B cell (primary cell): ENCODE measurements at regions not wholly inside any gene's neighbourhood (a gene's known extent, or its start where the extent isn't known, plus 50 kb on each side); places are given as distances from the start of the nearest gene placed in this dataset.

ENCODE experiments used
- ATAC-seq: fragments of 200-7000 bp; cut with Tn5 transposase; one replicate; pipeline ENCODE4 v1.10.0; 2021; ENCODE audit warnings: low read depth, mild to moderate bottlenecking, moderate number of reproducible peaks, moderate library complexity
- CTCF ChIA-PET: fragments of 350-600 bp; sonication (Branson Sonifier 250); formaldehyde crosslinking; loops from one replicate; lab custom pipeline; 2021; ENCODE audit warnings: antibody characterized with exemption, inconsistent platforms; lab: Charles Lee
- POLR2A ChIA-PET: fragments of 350-600 bp; sonication (Branson Sonifier 250); formaldehyde crosslinking; loops from one replicate; lab custom pipeline; 2021; ENCODE audit warnings: antibody characterized with exemption; lab: Charles Lee
- DNase-seq: peaks from one replicate; pipeline ENCODE4 v3.0.0; 2013
- H2AFZ ChIP-seq: 2 replicates; pipeline ENCODE4 v1.6.1; 2012; ENCODE audit warnings: mild to moderate bottlenecking, low read depth, low read length; ENCODE audit not compliant: insufficient read depth, poor library complexity, severe bottlenecking
- H3K27ac ChIP-seq, 2 donors: 1 replicate in 1 of 2; 2 replicates in 1 of 2; pipeline ENCODE4 v1.5.1; 2012 to 2013; ENCODE audit warnings: low read length in 2 of 2, mild to moderate bottlenecking in 2 of 2, moderate library complexity in 1 of 2
- H3K27me3 ChIP-seq, 4 experiments: fragments of 200-600 bp in 1 of 4; sonication (generic) in 1 of 4; replicated peaks in 1 of 4; 1 replicate in 2 of 4; 2 replicates in 2 of 4; pipeline versions ENCODE4 v1.6.1 to v1.7.0; 2013 to 2016; ENCODE audit warnings: low read length in 3 of 4, mild to moderate bottlenecking in 2 of 4, mixed read lengths in 1 of 4, moderate library complexity in 1 of 4; ENCODE audit not compliant: insufficient read depth in 4 of 4, control insufficient read depth in 3 of 4; ENCODE audit errors: control extremely low read depth in 1 of 4
- H3K36me3 ChIP-seq, 2 experiments: replicated peaks in 1 of 2; 1 replicate in 1 of 2; 2 replicates in 1 of 2; pipeline versions ENCODE4 v1.6.1 to v1.7.1; 2013; ENCODE audit warnings: low read length in 1 of 2; ENCODE audit not compliant: insufficient read depth in 2 of 2, control insufficient read depth in 1 of 2; ENCODE audit errors: control extremely low read depth in 1 of 2, extremely low read depth in 1 of 2
- H3K4me1 ChIP-seq, 2 donors: fragments of 200-600 bp in 1 of 2; sonication (generic) in 1 of 2; 1 replicate in 1 of 2; 2 replicates in 1 of 2; pipeline versions ENCODE4 v1.5.1 to v1.6.1; 2013 to 2017; ENCODE audit warnings: low read length in 2 of 2; ENCODE audit not compliant: control insufficient read depth in 2 of 2, insufficient read depth in 2 of 2
- H3K4me2 ChIP-seq: replicated peaks from 2 replicates; pipeline ENCODE3; 2012; ENCODE audit warnings: mild to moderate bottlenecking, low read depth, low read length; ENCODE audit not compliant: poor library complexity, severe bottlenecking
- H3K4me3 ChIP-seq, 5 experiments: fragments of 200-600 bp in 1 of 5; sonication (generic) in 1 of 5; 1 replicate in 3 of 5; 2 replicates in 2 of 5; pipeline versions ENCODE4 v1.5.1 to v1.7.0; 2011 to 2016; ENCODE audit warnings: low read length in 4 of 5, mild to moderate bottlenecking in 4 of 5, low read depth in 2 of 5, control low read depth in 1 of 5, moderate library complexity in 1 of 5; ENCODE audit not compliant: insufficient read depth in 1 of 5; ENCODE audit errors: control extremely low read depth in 1 of 5, extremely low read depth in 1 of 5
- H3K79me2 ChIP-seq: fragments of 200-600 bp; sonication (generic); one replicate; pipeline ENCODE4 v1.6.0; 2016; ENCODE audit warnings: low read length; ENCODE audit not compliant: control insufficient read depth, insufficient read depth
- H3K9ac ChIP-seq: fragments of 200-600 bp; sonication (generic); 2 replicates; pipeline ENCODE4 v1.6.1; 2017; ENCODE audit warnings: mild to moderate bottlenecking, low read length, moderate library complexity
- H3K9me3 ChIP-seq, 3 donors: one replicate each; pipeline versions ENCODE4 v1.6.1 to v1.7.1; 2013; ENCODE audit warnings: low read length in 2 of 3; ENCODE audit not compliant: control insufficient read depth in 2 of 3, insufficient read depth in 1 of 3; ENCODE audit errors: control extremely low read depth in 1 of 3
- H4K20me1 ChIP-seq: 2 replicates; pipeline ENCODE4 v1.6.0; 2012; ENCODE audit warnings: mild to moderate bottlenecking, low read length; ENCODE audit not compliant: insufficient read depth, control insufficient read depth, poor library complexity, severe bottlenecking
- H3K27ac Mint-ChIP-seq: one replicate; pipeline ENCODE4 v1.8.0; 2021; ENCODE audit warnings: mixed read lengths
- H3K27me3 Mint-ChIP-seq: one replicate; pipeline ENCODE4 v1.8.0; 2021; ENCODE audit warnings: mixed read lengths
- H3K4me1 Mint-ChIP-seq: one replicate; pipeline ENCODE4 v1.8.0; 2021; ENCODE audit warnings: mixed read lengths
- H3K4me3 Mint-ChIP-seq: one replicate; pipeline ENCODE4 v1.8.0; 2021; ENCODE audit warnings: mixed read lengths
- H3K9me3 Mint-ChIP-seq: one replicate; pipeline ENCODE4 v1.8.0; 2022; ENCODE audit warnings: mixed read lengths; ENCODE audit not compliant: insufficient read depth
- EZH2 ChIP-seq: IDR thresholded peaks from 2 replicates; pipeline ENCODE4 v1.6.1; 2012; ENCODE audit warnings: borderline replicate concordance, low read depth, mild to moderate bottlenecking, moderate library complexity, low read length; ENCODE audit not compliant: insufficient read depth, poor library complexity, severe bottlenecking
- WGBS: methylation state at CpG from one replicate; pipeline ENCODE4 v1.1.5; 2013; ENCODE audit warnings: missing lambda C conversion rate; ENCODE audit not compliant: insufficient coverage; 5-methylcytosine and 5-hydroxymethylcytosine counted together
- intact Hi-C: fragments of 100-400 bp; cut with micrococcal nuclease; formaldehyde crosslinking; loops from one replicate; pipeline ENCODE4 v1.10.0; 2022
- TF ChIP-seq, protein P1 (sequence below): fragments of 200-600 bp; IDR thresholded peaks from one replicate; pipeline ENCODE4 v1.8.0; 2022; ENCODE audit warnings: antibody characterized with exemption, mild to moderate bottlenecking

DNA sequence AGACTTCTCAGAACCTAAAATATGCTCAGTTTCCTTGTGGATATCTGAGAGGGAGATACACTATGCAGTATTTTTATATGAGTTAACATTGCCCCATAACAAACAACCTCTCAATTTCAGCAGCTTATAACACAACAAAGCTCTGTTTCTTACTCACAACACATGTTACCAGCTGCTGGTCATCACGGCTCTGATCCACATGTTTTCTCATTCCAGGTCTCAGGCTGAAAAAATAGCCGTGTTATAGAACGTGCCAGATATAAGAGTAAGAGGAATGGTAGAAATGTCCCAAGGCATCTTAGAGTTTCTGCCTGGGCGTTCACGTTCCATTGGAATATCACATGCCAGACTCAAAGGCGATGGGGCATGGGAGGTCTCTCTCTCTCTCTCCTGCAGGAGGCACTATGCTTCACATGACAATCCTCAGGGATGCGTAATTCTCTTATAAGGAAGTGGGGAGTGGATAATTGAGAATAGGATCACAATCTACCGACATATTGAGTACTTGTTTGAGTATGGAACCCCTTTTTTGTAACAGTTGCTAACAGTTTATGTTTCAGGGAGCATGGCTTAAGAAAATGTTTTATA is 246.6 kb downstream of the NHLRC3 start:
- H3K27me3 ChIP-seq: no peaks in the 10 kb centered on the region
- peaks cover 3% of the 10 kb centered on the region for H3K4me1 Mint-ChIP-seq
- ChIA-PET POLR2A (no interaction called here), CTCF (no interaction called here)
- no peaks in the 10 kb centered on the region for H4K20me1 ChIP-seq
- no peak overlapping the region for H2AFZ ChIP-seq
- TF ChIP-seq, protein P1, sequence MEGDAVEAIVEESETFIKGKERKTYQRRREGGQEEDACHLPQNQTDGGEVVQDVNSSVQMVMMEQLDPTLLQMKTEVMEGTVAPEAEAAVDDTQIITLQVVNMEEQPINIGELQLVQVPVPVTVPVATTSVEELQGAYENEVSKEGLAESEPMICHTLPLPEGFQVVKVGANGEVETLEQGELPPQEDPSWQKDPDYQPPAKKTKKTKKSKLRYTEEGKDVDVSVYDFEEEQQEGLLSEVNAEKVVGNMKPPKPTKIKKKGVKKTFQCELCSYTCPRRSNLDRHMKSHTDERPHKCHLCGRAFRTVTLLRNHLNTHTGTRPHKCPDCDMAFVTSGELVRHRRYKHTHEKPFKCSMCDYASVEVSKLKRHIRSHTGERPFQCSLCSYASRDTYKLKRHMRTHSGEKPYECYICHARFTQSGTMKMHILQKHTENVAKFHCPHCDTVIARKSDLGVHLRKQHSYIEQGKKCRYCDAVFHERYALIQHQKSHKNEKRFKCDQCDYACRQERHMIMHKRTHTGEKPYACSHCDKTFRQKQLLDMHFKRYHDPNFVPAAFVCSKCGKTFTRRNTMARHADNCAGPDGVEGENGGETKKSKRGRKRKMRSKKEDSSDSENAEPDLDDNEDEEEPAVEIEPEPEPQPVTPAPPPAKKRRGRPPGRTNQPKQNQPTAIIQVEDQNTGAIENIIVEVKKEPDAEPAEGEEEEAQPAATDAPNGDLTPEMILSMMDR: no peak
- no peak for TF ChIP-seq EZH2
- peaks cover 3 to 5% (median 5%) of the 10 kb centered on the region in 3 donors for H3K9me3 ChIP-seq
- no peak for DNase-seq
- H3K27ac Mint-ChIP-seq: no peak overlapping the region
- no peak for ATAC-seq
- H3K79me2 ChIP-seq: no peaks in the 10 kb centered on the region
- WGBS: 96% methylated on average over 4 of the region's 8 CpGs
- peaks cover 8% of the 10 kb centered on the region for H3K9me3 Mint-ChIP-seq
- no peak overlapping the region for H3K4me2 ChIP-seq
- H3K27ac ChIP-seq: no peak overlapping the region
- H3K36me3 ChIP-seq: no peaks in the 10 kb centered on the region
- intact Hi-C loops: no loop called here
- H3K4me1 ChIP-seq: no peaks in the 10 kb centered on the region
- H3K4me3 ChIP-seq: no peak overlapping the region
- peaks cover 3% of the 10 kb centered on the region for H3K27me3 Mint-ChIP-seq
- H3K9ac ChIP-seq: no peak overlapping the region
- H3K4me3 Mint-ChIP-seq: no peak overlapping the region
